HEK293 (cell line): ENCODE measurements at regions not wholly inside any gene's neighbourhood (a gene's known extent, or its start where the extent isn't known, plus 50 kb on each side); places are given as distances from the start of the nearest gene placed in this dataset.
A peak's percentile ranks its signal among the peaks of the same experiment; 100 is the strongest.

Experiments used
- CTCF ChIA-PET: fragments of 350-600 bp; formaldehyde crosslinking; extraction: SDS; loops from one replicate; lab custom pipeline; 2021; ENCODE audit warnings: antibody characterized with exemption; lab: Yijun Ruan, JAX
- POLR2A ChIA-PET: fragments of 300-600 bp; formaldehyde crosslinking; extraction: SDS; loops from one replicate; lab custom pipeline; 2020; ENCODE audit warnings: antibody characterized with exemption, inconsistent platforms; lab: Yijun Ruan, JAX
- H3K27ac ChIP-seq: fragments of 200-500 bp; sonication (Bioruptor generic); 2 replicates; pipeline ENCODE4 v1.5.1; 2014; ENCODE audit warnings: low read depth, low read length, control low read depth, inconsistent platforms; ENCODE audit errors: extremely low read depth
- H3K36me3 ChIP-seq, 2 experiments: fragments of 200-500 bp in 1 of 2; sonication (Bioruptor generic) in 1 of 2; 1 replicate in 1 of 2; 2 replicates in 1 of 2; pipeline ENCODE4 v1.5.1; 2014 to 2017; ENCODE audit warnings: inconsistent platforms in 2 of 2, low read length in 2 of 2; ENCODE audit not compliant: control insufficient read depth in 2 of 2, insufficient read depth in 1 of 2
- H3K4me1 ChIP-seq: fragments of 200-500 bp; sonication (Bioruptor generic); 2 replicates; pipeline ENCODE4 v1.5.1; 2014; ENCODE audit warnings: mild to moderate bottlenecking, low read length, inconsistent platforms; ENCODE audit not compliant: control insufficient read depth, insufficient read depth
- H3K4me3 ChIP-seq: 2 replicates; pipeline ENCODE4 v1.5.1; 2011; ENCODE audit warnings: low read depth, mild to moderate bottlenecking, control low read depth, low read length, moderate library complexity
- H3K9me3 ChIP-seq: fragments of 200-500 bp; sonication (Bioruptor generic); 2 replicates; pipeline ENCODE4 v1.5.1; 2014; ENCODE audit warnings: low read depth, low read length, inconsistent platforms; ENCODE audit not compliant: control insufficient read depth, insufficient read depth
- EGR2 ChIP-seq: fragments of 450-650 bp; formaldehyde crosslinking; IDR thresholded peaks from 2 replicates; pipeline ENCODE4 v1.5.1; 2016; ENCODE audit warnings: low read depth, missing biosample characterization, missing genetic modification characterization
- FEZF1 ChIP-seq: fragments of 450-650 bp; formaldehyde crosslinking; IDR thresholded peaks from 2 replicates; pipeline ENCODE4 v1.5.1; 2016; ENCODE audit warnings: missing biosample characterization, missing genetic modification characterization
- KLF8 ChIP-seq: fragments of 450-650 bp; formaldehyde crosslinking; IDR thresholded peaks from 2 replicates; pipeline ENCODE4 v1.5.1; 2016; ENCODE audit warnings: missing biosample characterization, missing genetic modification characterization
- RBAK ChIP-seq: fragments of 450-650 bp; formaldehyde crosslinking; IDR thresholded peaks from 2 replicates; pipeline ENCODE4 v1.5.1; 2016; ENCODE audit warnings: missing biosample characterization, missing genetic modification characterization
- SALL2 ChIP-seq: fragments of 450-650 bp; formaldehyde crosslinking; IDR thresholded peaks from 2 replicates; pipeline ENCODE4 v1.5.0; 2017; ENCODE audit warnings: missing biosample characterization, mild to moderate bottlenecking, missing genetic modification characterization, borderline replicate concordance
- SCRT2 ChIP-seq: fragments of 450-650 bp; formaldehyde crosslinking; IDR thresholded peaks from 2 replicates; pipeline ENCODE4 v1.5.1; 2016; ENCODE audit warnings: missing biosample characterization, missing genetic modification characterization
- SETDB1 ChIP-seq: IDR thresholded peaks from one replicate; pipeline ENCODE4 v1.6.1; 2017; ENCODE audit warnings: mild to moderate bottlenecking, low read length, moderate library complexity, mixed read lengths; ENCODE audit not compliant: insufficient read length
- TRIM28 ChIP-seq: IDR thresholded peaks from 2 replicates; pipeline ENCODE4 v1.6.1; 2011; ENCODE audit warnings: low read length, control low read depth, borderline replicate concordance
- ZBTB21 ChIP-seq: fragments of 450-650 bp; formaldehyde crosslinking; IDR thresholded peaks from 2 replicates; pipeline ENCODE4 v1.5.1; 2017; ENCODE audit warnings: missing biosample characterization, missing genetic modification characterization
- ZIC2 ChIP-seq: fragments of 450-650 bp; formaldehyde crosslinking; IDR thresholded peaks from 2 replicates; pipeline ENCODE4 v1.5.1; 2016; ENCODE audit warnings: missing biosample characterization, missing genetic modification characterization
- ZNF2 ChIP-seq: fragments of 450-650 bp; formaldehyde crosslinking; IDR thresholded peaks from 2 replicates; pipeline ENCODE4 v1.5.1; 2016; ENCODE audit warnings: missing biosample characterization, missing genetic modification characterization
- ZNF202 ChIP-seq: fragments of 450-650 bp; formaldehyde crosslinking; IDR thresholded peaks from 2 replicates; pipeline ENCODE4 v1.5.1; 2016; ENCODE audit warnings: missing biosample characterization, missing genetic modification characterization, borderline replicate concordance
- ZNF239 ChIP-seq: fragments of 450-650 bp; formaldehyde crosslinking; IDR thresholded peaks from 2 replicates; pipeline ENCODE4 v1.5.1; 2016; ENCODE audit warnings: missing biosample characterization, missing genetic modification characterization
- ZNF404 ChIP-seq: fragments of 450-650 bp; formaldehyde crosslinking; IDR thresholded peaks from 2 replicates; pipeline ENCODE4 v1.5.1; 2017; ENCODE audit warnings: missing biosample characterization, missing genetic modification characterization
- ZNF48 ChIP-seq: fragments of 450-650 bp; formaldehyde crosslinking; IDR thresholded peaks from 2 replicates; pipeline ENCODE4 v1.5.1; 2016; ENCODE audit warnings: missing biosample characterization, missing genetic modification characterization
- ZNF660 ChIP-seq: fragments of 450-650 bp; IDR thresholded peaks from 2 replicates; pipeline ENCODE4 v1.5.1; 2018; ENCODE audit warnings: missing biosample characterization, mild to moderate bottlenecking, missing genetic modification characterization
- ZNF785 ChIP-seq: fragments of 450-650 bp; formaldehyde crosslinking; IDR thresholded peaks from 2 replicates; pipeline ENCODE4 v1.5.1; 2016; ENCODE audit warnings: missing biosample characterization, missing genetic modification characterization
- ZSCAN16 ChIP-seq: fragments of 450-650 bp; formaldehyde crosslinking; IDR thresholded peaks from 2 replicates; pipeline ENCODE4 v1.5.1; 2016; ENCODE audit warnings: missing biosample characterization, missing genetic modification characterization
- TF ChIP-seq, protein P1 (sequence below): fragments of 450-650 bp; formaldehyde crosslinking; IDR thresholded peaks from 2 replicates; pipeline ENCODE4 v1.5.1; 2017; ENCODE audit warnings: missing biosample characterization, missing genetic modification characterization
- TF ChIP-seq, protein P2 (sequence below): fragments of 450-650 bp; formaldehyde crosslinking; IDR thresholded peaks from 2 replicates; pipeline ENCODE4 v1.5.1; 2016; ENCODE audit warnings: missing biosample characterization, missing genetic modification characterization

DNA sequence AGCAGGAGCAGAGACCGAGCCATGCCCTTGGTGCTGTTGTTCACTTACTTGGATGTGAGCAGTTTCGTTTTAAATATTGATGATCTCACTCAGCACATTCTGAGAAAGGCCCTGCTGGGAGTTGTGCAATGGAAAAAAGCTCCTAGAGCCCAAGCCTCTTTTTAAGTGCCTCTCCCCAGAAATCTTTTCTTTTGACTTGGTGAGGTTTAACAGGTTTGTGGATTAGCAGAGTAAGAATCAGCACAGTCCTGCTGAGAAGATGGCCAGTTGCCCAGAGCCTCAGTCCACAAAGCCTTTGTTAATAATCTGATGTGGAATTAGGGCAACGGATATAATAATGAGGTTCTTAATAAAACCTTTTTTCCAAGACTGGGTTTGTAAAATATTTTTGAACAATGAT lies 157.5 kb upstream of the ATP6AP2 start:
- CTCF ChIA-PET = no interaction called here
- H3K4me3 ChIP-seq = no peak overlapping the region
- no peaks in the 10 kb centered on the region for H3K36me3 ChIP-seq
- no peak overlapping the region for H3K27ac ChIP-seq
- POLR2A ChIA-PET = no interaction called here
- TF ChIP-seq, protein P1, sequence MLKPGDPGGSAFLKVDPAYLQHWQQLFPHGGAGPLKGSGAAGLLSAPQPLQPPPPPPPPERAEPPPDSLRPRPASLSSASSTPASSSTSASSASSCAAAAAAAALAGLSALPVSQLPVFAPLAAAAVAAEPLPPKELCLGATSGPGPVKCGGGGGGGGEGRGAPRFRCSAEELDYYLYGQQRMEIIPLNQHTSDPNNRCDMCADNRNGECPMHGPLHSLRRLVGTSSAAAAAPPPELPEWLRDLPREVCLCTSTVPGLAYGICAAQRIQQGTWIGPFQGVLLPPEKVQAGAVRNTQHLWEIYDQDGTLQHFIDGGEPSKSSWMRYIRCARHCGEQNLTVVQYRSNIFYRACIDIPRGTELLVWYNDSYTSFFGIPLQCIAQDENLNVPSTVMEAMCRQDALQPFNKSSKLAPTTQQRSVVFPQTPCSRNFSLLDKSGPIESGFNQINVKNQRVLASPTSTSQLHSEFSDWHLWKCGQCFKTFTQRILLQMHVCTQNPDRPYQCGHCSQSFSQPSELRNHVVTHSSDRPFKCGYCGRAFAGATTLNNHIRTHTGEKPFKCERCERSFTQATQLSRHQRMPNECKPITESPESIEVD (tag by site-specific recombination) = peak; percentile 65
- 0 out of 2 replicates have a peak, but pooled peaks have one; percentile 20 for TF ChIP-seq ZNF660 (tag by site-specific recombination)
- TF ChIP-seq FEZF1 (tag by site-specific recombination) = peak; percentile 18; the same call in 1 of the 2 replicates
- TF ChIP-seq RBAK (tag by site-specific recombination) = no peak
- peak; percentile 61 for TF ChIP-seq SCRT2 (tag by site-specific recombination)
- peak; percentile 81 for TF ChIP-seq ZIC2 (tag by site-specific recombination)
- TF ChIP-seq, all 188 proteins: peak for 5
- no peaks in the 10 kb centered on the region for H3K4me1 ChIP-seq
- H3K9me3 ChIP-seq = no peaks in the 10 kb centered on the region; the same call in 1 of the 2 replicates

- Histone ChIP-seq H3K27ac (no peak overlapping the region), H3K9me3 (no peaks in the 10 kb centered on the region; the same call in 1 of the 2 replicates), H3K4me1 (no peaks in the 10 kb centered on the region), H3K36me3 (no peaks in the 10 kb centered on the region), H3K4me3 (no peak overlapping the region)
- CTCF ChIA-PET = interaction anchor here (0.6 kb wide), 1 partner anchor 151 kb away, joined by 3 read pairs; no protein-coding TSS in a partner anchor
- TF ChIP-seq TRIM28 = peak; percentile 75; the same call in 1 of the 2 replicates
- TF ChIP-seq SETDB1 = peak; percentile 65
- TF ChIP-seq ZSCAN16 (tag by site-specific recombination) = no peak
- no peak for TF ChIP-seq ZBTB21
- POLR2A ChIA-PET = interaction anchor here (0.5 kb wide), 1 partner anchor 119 kb away, joined by 4 read pairs; no protein-coding TSS in a partner anchor
These were observed 158.7 kb upstream of the ATP6AP2 start for GRCh38 chrX:40422021-40422420.

- H3K27ac ChIP-seq = no peak overlapping the region
- no peaks in the 10 kb centered on the region for H3K36me3 ChIP-seq
- H3K4me3 ChIP-seq = no peak overlapping the region
- H3K4me1 ChIP-seq = no peaks in the 10 kb centered on the region
- TF ChIP-seq SALL2 (no peak), EGR2 (tag by site-specific recombination) (peak; percentile 21; the same call in 1 of the 2 replicates)
- POLR2A ChIA-PET = no interaction called here
- no peaks in the 10 kb centered on the region; the same call in 1 of the 2 replicates for H3K9me3 ChIP-seq
- CTCF ChIA-PET = interaction anchor here (0.6 kb wide), 1 partner anchor 699 kb away, joined by 3 read pairs; no protein-coding TSS in a partner anchor
These were observed 159.7 kb upstream of the ATP6AP2 start for GRCh38 chrX:40420899-40421729.

GRCh38 chrX:40418813-40419195 lies 162.0 kb upstream of the ATP6AP2 start:
- Histone ChIP-seq H3K27ac (no peak overlapping the region), H3K36me3 (no peaks in the 10 kb centered on the region), H3K9me3 (no peaks in the 10 kb centered on the region), H3K4me3 (no peak overlapping the region), H3K4me1 (no peaks in the 10 kb centered on the region)
- no peak for TF ChIP-seq ZNF239 (tag by site-specific recombination)
- TF ChIP-seq ZNF202 (tag by site-specific recombination) = no peak
- TF ChIP-seq, protein P2, sequence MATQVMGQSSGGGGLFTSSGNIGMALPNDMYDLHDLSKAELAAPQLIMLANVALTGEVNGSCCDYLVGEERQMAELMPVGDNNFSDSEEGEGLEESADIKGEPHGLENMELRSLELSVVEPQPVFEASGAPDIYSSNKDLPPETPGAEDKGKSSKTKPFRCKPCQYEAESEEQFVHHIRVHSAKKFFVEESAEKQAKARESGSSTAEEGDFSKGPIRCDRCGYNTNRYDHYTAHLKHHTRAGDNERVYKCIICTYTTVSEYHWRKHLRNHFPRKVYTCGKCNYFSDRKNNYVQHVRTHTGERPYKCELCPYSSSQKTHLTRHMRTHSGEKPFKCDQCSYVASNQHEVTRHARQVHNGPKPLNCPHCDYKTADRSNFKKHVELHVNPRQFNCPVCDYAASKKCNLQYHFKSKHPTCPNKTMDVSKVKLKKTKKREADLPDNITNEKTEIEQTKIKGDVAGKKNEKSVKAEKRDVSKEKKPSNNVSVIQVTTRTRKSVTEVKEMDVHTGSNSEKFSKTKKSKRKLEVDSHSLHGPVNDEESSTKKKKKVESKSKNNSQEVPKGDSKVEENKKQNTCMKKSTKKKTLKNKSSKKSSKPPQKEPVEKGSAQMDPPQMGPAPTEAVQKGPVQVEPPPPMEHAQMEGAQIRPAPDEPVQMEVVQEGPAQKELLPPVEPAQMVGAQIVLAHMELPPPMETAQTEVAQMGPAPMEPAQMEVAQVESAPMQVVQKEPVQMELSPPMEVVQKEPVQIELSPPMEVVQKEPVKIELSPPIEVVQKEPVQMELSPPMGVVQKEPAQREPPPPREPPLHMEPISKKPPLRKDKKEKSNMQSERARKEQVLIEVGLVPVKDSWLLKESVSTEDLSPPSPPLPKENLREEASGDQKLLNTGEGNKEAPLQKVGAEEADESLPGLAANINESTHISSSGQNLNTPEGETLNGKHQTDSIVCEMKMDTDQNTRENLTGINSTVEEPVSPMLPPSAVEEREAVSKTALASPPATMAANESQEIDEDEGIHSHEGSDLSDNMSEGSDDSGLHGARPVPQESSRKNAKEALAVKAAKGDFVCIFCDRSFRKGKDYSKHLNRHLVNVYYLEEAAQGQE (tag by site-specific recombination) = no peak
- TF ChIP-seq ZNF2 = no peak
- no peak for TF ChIP-seq ZIC2 (tag by site-specific recombination)
- TF ChIP-seq ZNF785 (tag by site-specific recombination) = no peak
- TF ChIP-seq KLF8 (tag by site-specific recombination) = no peak
- TF ChIP-seq ZNF404 (tag by site-specific recombination) = no peak
- TF ChIP-seq ZNF48 (tag by site-specific recombination) = no peak
- ChIA-PET POLR2A (no interaction called here), CTCF (no interaction called here)
